RPMI7951 (cell line): ENCODE measurements at regions not wholly inside any gene's neighbourhood (a gene's known extent, or its start where the extent isn't known, plus 50 kb on each side); places are given as distances from the start of the nearest gene placed in this dataset.

ENCODE experiments used
- DNase-seq: peaks from one replicate; pipeline ENCODE4 v3.0.0-alpha.2; 2012; ENCODE audit warnings: low read depth

GRCh38 chr3:83894223-83894622 lies 1064.6 kb upstream of the CADM2 start:
- no peak for DNase-seq

- no peak for DNase-seq
Measured at GRCh38 chr3:83895892-83896291, 1062.9 kb upstream of the CADM2 start.

GRCh38 chr3:83902787-83903533 lies 1055.8 kb upstream of the CADM2 start:
- no peak for DNase-seq

GRCh38 chr3:83913381-83913780 lies 1045.4 kb upstream of the CADM2 start:
- DNase-seq, result no peak

- DNase-seq, result no peak
Measured at GRCh38 chr3:83926291-83926690, 1032.5 kb upstream of the CADM2 start.

- no peak for DNase-seq
Measured at GRCh38 chr3:83928391-83928790, 1030.4 kb upstream of the CADM2 start.

GRCh38 chr3:83928903-83929302 lies 1029.9 kb upstream of the CADM2 start:
- DNase-seq, result no peak

GRCh38 chr3:83934192-83935021 lies 1024.4 kb upstream of the CADM2 start:
- DNase-seq, result no peak

GRCh38 chr3:83938491-83938890 lies 1020.3 kb upstream of the CADM2 start:
- DNase-seq, result no peak

- DNase-seq, result no peak
Measured at GRCh38 chr3:83941990-83942745, 1016.6 kb upstream of the CADM2 start.

GRCh38 chr3:83946049-83946448 lies 1012.7 kb upstream of the CADM2 start:
- no peak for DNase-seq

- DNase-seq, result no peak
Measured at GRCh38 chr3:83946554-83946953, 1012.2 kb upstream of the CADM2 start.

GRCh38 chr3:83948771-83949170 lies 1010.0 kb upstream of the CADM2 start:
- no peak for DNase-seq

- DNase-seq, result no peak
Measured at GRCh38 chr3:83953417-83954089, 1005.2 kb upstream of the CADM2 start.

- DNase-seq, result no peak
Measured at GRCh38 chr3:83956431-83956830, 1002.4 kb upstream of the CADM2 start.

GRCh38 chr3:83968356-83968755 lies 990.4 kb upstream of the CADM2 start:
- DNase-seq, result no peak

GRCh38 chr3:83971666-83972065 lies 987.1 kb upstream of the CADM2 start:
- DNase-seq, result no peak

- DNase-seq, result no peak
Measured at GRCh38 chr3:84008623-84009022, 950.2 kb upstream of the CADM2 start.

GRCh38 chr3:84023842-84024241 lies 934.9 kb upstream of the CADM2 start:
- DNase-seq, result no peak

GRCh38 chr3:84039099-84039498 lies 919.7 kb upstream of the CADM2 start:
- DNase-seq, result no peak

- no peak for DNase-seq
Measured at GRCh38 chr3:84042399-84043106, 916.2 kb upstream of the CADM2 start.
